K562 (cell line): ENCODE measurements at regions not wholly inside any gene's neighbourhood (a gene's known extent, or its start where the extent isn't known, plus 50 kb on each side); places are given as distances from the start of the nearest gene placed in this dataset.

Source experiments
- ATAC-seq: fragments of 200-7000 bp; cut with Tn5 transposase; 3 replicates; pipeline ENCODE4 v1.9.1; 2020; ENCODE audit warnings: moderate library complexity
- BruUV-seq: library from RNA; stranded (reverse); fragments of 400-500 nt; replicated peaks from 2 replicates; lab custom pipeline; 2021; lab: Mats Ljungman, UMichigan
- CTCF ChIA-PET: fragments of 300-600 bp; formaldehyde crosslinking; extraction: SDS; loops from one replicate; lab custom pipeline; 2021; ENCODE audit warnings: low intra/inter-chr PET ratio; lab: Yijun Ruan, JAX
- POLR2A ChIA-PET: fragments of 300-600, 350-650 bp; sonication (Branson Sonifier 250); formaldehyde crosslinking; extraction: SDS; loops from one replicate; lab custom pipeline; 2021; ENCODE audit warnings: antibody characterized with exemption, inconsistent platforms; lab: Yijun Ruan, JAX
- DNase-seq, 4 experiments: peaks; one replicate each; pipeline versions ENCODE4 v3.0.0 to v3.0.0-alpha.2; 2011 to 2018; ENCODE audit warnings: low spot score in 3 of 4, mixed read lengths in 3 of 4; ENCODE audit errors: extremely low read depth in 1 of 4
- FAIRE-seq: peaks from 2 replicates; lab custom pipeline; 2011; peaks lifted over from hg19 to GRCh38; lab: Jason Lieb, UNC
- H2AFZ ChIP-seq: 2 replicates; pipeline ENCODE4 v1.6.0; 2011; ENCODE audit warnings: low read depth, low read length, control low read depth, inconsistent platforms
- H3K27ac ChIP-seq: fragments of 200-600 bp; 3 replicates; pipeline ENCODE4 v1.8.0; 2011; ENCODE audit warnings: low read depth, mild to moderate bottlenecking, control low read depth, inconsistent platforms, low read length, moderate library complexity, mixed read lengths; ENCODE audit errors: extremely low read depth
- H3K27me3 ChIP-seq, 2 experiments: fragments of 300-600 bp in 1 of 2; 2 replicates in 1 of 2; 3 replicates in 1 of 2; pipeline versions ENCODE4 v1.6.0 to v1.8.0; 2011; ENCODE audit warnings: inconsistent platforms in 2 of 2, low read length in 2 of 2, mild to moderate bottlenecking in 1 of 2, mixed read lengths in 1 of 2, moderate library complexity in 1 of 2; ENCODE audit not compliant: control insufficient read depth in 2 of 2, insufficient read depth in 2 of 2
- H3K36me3 ChIP-seq: fragments of 300-600 bp; 3 replicates; pipeline ENCODE4 v1.8.0; 2011; ENCODE audit warnings: mild to moderate bottlenecking, low read length, inconsistent platforms; ENCODE audit not compliant: control insufficient read depth, insufficient read depth
- H3K4me1 ChIP-seq, 2 experiments: fragments of 200-600 bp in 1 of 2; replicated peaks in 1 of 2; 2 replicates in 1 of 2; 3 replicates in 1 of 2; pipeline versions ENCODE4 v1.5.1 to v1.8.0; 2011; ENCODE audit warnings: inconsistent platforms in 2 of 2, low read length in 2 of 2, mild to moderate bottlenecking in 1 of 2, mixed read lengths in 1 of 2, moderate library complexity in 1 of 2; ENCODE audit not compliant: control insufficient read depth in 2 of 2, insufficient read depth in 2 of 2
- H3K4me2 ChIP-seq: 2 replicates; pipeline ENCODE4 v1.6.1; 2011; ENCODE audit warnings: low read length, control low read depth, inconsistent platforms, mixed read lengths; ENCODE audit not compliant: insufficient read depth
- H3K4me3 ChIP-seq: fragments of 200-600 bp; sonication (generic), shearing (Covaris generic); 2 replicates; pipeline ENCODE4 v1.5.1; 2016; ENCODE audit warnings: control low read depth, inconsistent platforms
- H3K79me2 ChIP-seq: fragments of 200-600 bp; 3 replicates; pipeline ENCODE4 v1.8.0; 2011; ENCODE audit warnings: low read length, inconsistent platforms; ENCODE audit not compliant: control insufficient read depth, insufficient read depth
- H3K9ac ChIP-seq, 2 experiments: 2 replicates each; pipeline versions ENCODE4 v1.6.0 to v1.6.1; 2011; ENCODE audit warnings: low read depth in 2 of 2, low read length in 2 of 2, control low read depth in 1 of 2, inconsistent platforms in 1 of 2, mild to moderate bottlenecking in 1 of 2, mixed read lengths in 1 of 2; ENCODE audit not compliant: insufficient read depth in 1 of 2
- H3K9me1 ChIP-seq: one replicate; pipeline ENCODE4 v1.6.0; 2011; ENCODE audit warnings: inconsistent platforms, mild to moderate bottlenecking, low read length, moderate library complexity; ENCODE audit not compliant: control insufficient read depth, insufficient read depth
- H3K9me3 ChIP-seq: replicated peaks from 2 replicates; pipeline ENCODE4 v1.5.1; 2011; ENCODE audit warnings: low read depth, low read length, inconsistent platforms; ENCODE audit not compliant: control insufficient read depth, insufficient read depth
- H4K20me1 ChIP-seq: replicated peaks from 2 replicates; pipeline ENCODE4 v1.6.1; 2011; ENCODE audit warnings: low read length, inconsistent platforms, mixed read lengths; ENCODE audit not compliant: control insufficient read depth, insufficient read depth
- CEBPG ChIP-seq, 3 experiments: fragments of 200-800 bp in 1 of 3; sonication (Bioruptor generic) in 1 of 3; sonication (generic) in 1 of 3; formaldehyde crosslinking in 1 of 3; IDR thresholded peaks in 2 of 3; conservative IDR thresholded peaks in 1 of 3; 2 replicates each; pipeline versions ENCODE4 v1.6.1 to v1.8.0; 2016 to 2022; ENCODE audit warnings: missing compliant biosample characterization in 2 of 3, missing genetic modification characterization in 2 of 3, mild to moderate bottlenecking in 1 of 3, missing genetic modification reagents in 1 of 3
- FOSL1 ChIP-seq: fragments of 200-800 bp; sonication (Bioruptor generic); conservative IDR thresholded peaks from 2 replicates; pipeline ENCODE4 v1.6.1; 2016; ENCODE audit warnings: missing genetic modification characterization, missing compliant biosample characterization
- GTF2E2 ChIP-seq: fragments of 200-800 bp; sonication (Bioruptor generic); IDR thresholded peaks from 2 replicates; pipeline ENCODE4 v1.6.1; 2016; ENCODE audit warnings: missing genetic modification characterization, missing compliant biosample characterization
- HLTF ChIP-seq: fragments of 450-650 bp; IDR thresholded peaks from 2 replicates; pipeline ENCODE4 v1.6.1; 2016
- HNRNPH1 ChIP-seq: fragments of 200-400 bp; formaldehyde crosslinking; optimal IDR thresholded peaks from 2 replicates; pipeline ENCODE3; 2017; ENCODE audit warnings: low read depth, mild to moderate bottlenecking, low read length, moderate library complexity
- JUND ChIP-seq, 2 experiments: IDR thresholded peaks; 2 replicates in 1 of 2; 3 replicates in 1 of 2; pipeline ENCODE4 v1.6.1; 2011; ENCODE audit warnings: borderline replicate concordance in 2 of 2, low read depth in 2 of 2, low read length in 2 of 2, improper control_type of control experiment in 1 of 2, missing biosample characterization in 1 of 2, missing genetic modification characterization in 1 of 2, missing genetic modification reagents in 1 of 2
- L3MBTL2 ChIP-seq: fragments of 450-650 bp; IDR thresholded peaks from 2 replicates; pipeline ENCODE4 v1.6.1; 2016; ENCODE audit warnings: mild to moderate bottlenecking, moderate library complexity
- NR2F6 ChIP-seq: fragments of 450-650 bp; formaldehyde crosslinking; IDR thresholded peaks from 2 replicates; pipeline ENCODE4 v1.4.0; 2020; ENCODE audit warnings: mild to moderate bottlenecking
- NRF1 ChIP-seq, 2 experiments: fragments of 450-650 bp; IDR thresholded peaks in 1 of 2; conservative IDR thresholded peaks in 1 of 2; 2 replicates each; pipeline ENCODE4 v1.6.1; 2014; ENCODE audit warnings: mild to moderate bottlenecking in 2 of 2
- PRPF4 ChIP-seq: fragments of 200-400 bp; formaldehyde crosslinking; IDR thresholded peaks from one replicate; pipeline ENCODE4 v1.6.1; 2017; ENCODE audit warnings: low read length, low read depth, mild to moderate bottlenecking; ENCODE audit not compliant: insufficient read depth, poor library complexity, severe bottlenecking
- PTRF ChIP-seq: fragments of 450-650 bp; IDR thresholded peaks from 2 replicates; pipeline ENCODE4 v1.6.1; 2016; ENCODE audit warnings: mild to moderate bottlenecking, missing genetic modification characterization, missing compliant biosample characterization
- STAT5A ChIP-seq: IDR thresholded peaks from 2 replicates; pipeline ENCODE4 v1.6.1; 2012; ENCODE audit warnings: low read length, inconsistent platforms, borderline replicate concordance
- ZNF165 ChIP-seq: fragments of 250-450 bp; sonication (Bioruptor Pico); IDR thresholded peaks from 2 replicates; pipeline ENCODE4 v1.4.0; 2020; ENCODE audit warnings: borderline replicate concordance
- ZNF239 ChIP-seq: fragments of 250-450 bp; sonication (Bioruptor Pico); IDR thresholded peaks from 2 replicates; pipeline ENCODE4 v1.4.0; 2020; ENCODE audit warnings: mild to moderate bottlenecking
- ZNF253 ChIP-seq: fragments of 250-450 bp; sonication (Bioruptor Pico); conservative IDR thresholded peaks from 2 replicates; pipeline ENCODE4 v1.6.1; 2021; ENCODE audit warnings: mild to moderate bottlenecking
- ZNF717 ChIP-seq: fragments of 250-450 bp; sonication (Bioruptor Pico); IDR thresholded peaks from 2 replicates; pipeline ENCODE4 v1.5.0; 2021
- ZNF764 ChIP-seq: fragments of 250-450 bp; sonication (Bioruptor Pico); IDR thresholded peaks from 2 replicates; pipeline ENCODE4 v1.4.0; 2020; ENCODE audit warnings: low read depth, mild to moderate bottlenecking, moderate library complexity
- ZZZ3 ChIP-seq: fragments of 450-650 bp; IDR thresholded peaks from 2 replicates; pipeline ENCODE4 v1.6.1; 2016; ENCODE audit warnings: antibody characterized with exemption, mild to moderate bottlenecking, moderate library complexity
- WGBS: fragments of 100-300 bp; shearing (Covaris generic); methylation state at CpG from one replicate; pipeline ENCODE4 v1.1.6; 2016; ENCODE audit warnings: low coverage, mixed read lengths; ENCODE audit not compliant: insufficient coverage; ENCODE audit errors: missing lambda C conversion rate; 5-methylcytosine and 5-hydroxymethylcytosine counted together
- in situ Hi-C: fragments of 300-500 bp; cut with MboI; formaldehyde crosslinking; loops from 4 replicates; pipeline ENCODE4 v1.15.0; 2018; ENCODE audit warnings: inconsistent platforms, mixed read lengths
- intact Hi-C: fragments of 100-400 bp; cut with micrococcal nuclease; formaldehyde crosslinking; loops from 2 replicates; pipeline ENCODE4 v1.14.2; 2022
- TF ChIP-seq, protein P1 (sequence below): fragments of 450-650 bp; IDR thresholded peaks from 2 replicates; pipeline ENCODE4 v1.6.1; 2017; ENCODE audit warnings: antibody characterized with exemption, mild to moderate bottlenecking
- TF ChIP-seq, protein P2 (sequence below): fragments of 450-650 bp; formaldehyde crosslinking; IDR thresholded peaks from 2 replicates; pipeline ENCODE4 v1.4.0; 2020; ENCODE audit warnings: mild to moderate bottlenecking, mixed read lengths

DNA sequence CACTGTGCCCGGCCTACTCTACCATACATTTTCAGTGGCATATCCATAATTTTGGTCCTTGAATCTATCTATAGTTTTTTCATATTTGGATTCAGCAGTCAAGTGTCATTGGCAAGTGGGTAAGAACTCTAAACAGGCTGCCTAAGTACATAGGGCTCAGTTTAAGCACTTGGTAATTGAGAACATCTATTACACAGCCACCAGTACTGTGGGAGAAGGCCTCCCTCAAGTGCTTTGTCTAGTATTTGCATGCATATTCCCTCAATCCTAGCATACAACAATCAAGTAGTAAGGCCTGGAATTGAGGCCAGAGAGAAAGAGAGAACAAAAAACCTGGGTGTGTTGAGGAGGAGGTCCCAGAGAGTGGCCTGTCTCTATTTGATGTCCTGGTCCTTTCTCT lies 325.2 kb downstream of the USP25 start:
- no TSS peak for BruUV-seq
- intact Hi-C loops (no loop called here), in situ Hi-C loops (no loop called here)
- H3K79me2 ChIP-seq = no peaks in the 10 kb centered on the region
- H4K20me1 ChIP-seq = no peaks in the 10 kb centered on the region
- no peak overlapping the region for H3K9ac ChIP-seq
- POLR2A ChIA-PET = no interaction called here
- H3K9me3 ChIP-seq = no peaks in the 10 kb centered on the region
- H3K9me1 ChIP-seq = no peaks in the 10 kb centered on the region
- no peak for ATAC-seq
- FAIRE-seq = no peak
- no peaks in the 10 kb centered on the region for H3K4me1 ChIP-seq
- no peak overlapping the region for H3K4me2 ChIP-seq
- no peak overlapping the region for H2AFZ ChIP-seq
- 0% methylated on average over 1 of the region's 1 CpG for WGBS
- H3K27me3 ChIP-seq = no peaks in the 10 kb centered on the region
- H3K36me3 ChIP-seq = no peaks in the 10 kb centered on the region
- DNase-seq = no peak
- CTCF ChIA-PET = no interaction called here
- no peak overlapping the region for H3K27ac ChIP-seq
- TF ChIP-seq STAT5A (no peak), ZNF717 (CRISPR knock-in tag) (no peak), JUND (IDR thresholded peaks at IDR 0.05; ENCODE audit: borderline replicate concordance, low read depth, low read length) (no peak), JUND (tag; IDR thresholded peaks at IDR 0.05; ENCODE audit: borderline replicate concordance, low read depth, low read length) (no peak), GTF2E2 (no peak), NRF1 (conservative IDR thresholded peaks at IDR 0.05 in 1 of 2, IDR thresholded peaks at IDR 0.05 in 1 of 2) (no peak), NR2F6 (CRISPR knock-in tag) (no peak), PTRF (no peak), ZZZ3 (no peak), FOSL1 (tag) (no peak), PRPF4 (no peak), ZNF239 (CRISPR knock-in tag) (no peak), L3MBTL2 (no peak), CEBPG (CRISPR knock-in tag; IDR thresholded peaks at IDR 0.05) (no peak), CEBPG (tag; conservative IDR thresholded peaks at IDR 0.05 in 1 of 2, IDR thresholded peaks at IDR 0.05 in 1 of 2) (no peak), ZNF253 (CRISPR knock-in tag) (no peak), ZNF764 (CRISPR knock-in tag) (no peak), ZNF165 (CRISPR knock-in tag) (no peak), HLTF (no peak), HNRNPH1 (no peak)
- TF ChIP-seq, protein P1, sequence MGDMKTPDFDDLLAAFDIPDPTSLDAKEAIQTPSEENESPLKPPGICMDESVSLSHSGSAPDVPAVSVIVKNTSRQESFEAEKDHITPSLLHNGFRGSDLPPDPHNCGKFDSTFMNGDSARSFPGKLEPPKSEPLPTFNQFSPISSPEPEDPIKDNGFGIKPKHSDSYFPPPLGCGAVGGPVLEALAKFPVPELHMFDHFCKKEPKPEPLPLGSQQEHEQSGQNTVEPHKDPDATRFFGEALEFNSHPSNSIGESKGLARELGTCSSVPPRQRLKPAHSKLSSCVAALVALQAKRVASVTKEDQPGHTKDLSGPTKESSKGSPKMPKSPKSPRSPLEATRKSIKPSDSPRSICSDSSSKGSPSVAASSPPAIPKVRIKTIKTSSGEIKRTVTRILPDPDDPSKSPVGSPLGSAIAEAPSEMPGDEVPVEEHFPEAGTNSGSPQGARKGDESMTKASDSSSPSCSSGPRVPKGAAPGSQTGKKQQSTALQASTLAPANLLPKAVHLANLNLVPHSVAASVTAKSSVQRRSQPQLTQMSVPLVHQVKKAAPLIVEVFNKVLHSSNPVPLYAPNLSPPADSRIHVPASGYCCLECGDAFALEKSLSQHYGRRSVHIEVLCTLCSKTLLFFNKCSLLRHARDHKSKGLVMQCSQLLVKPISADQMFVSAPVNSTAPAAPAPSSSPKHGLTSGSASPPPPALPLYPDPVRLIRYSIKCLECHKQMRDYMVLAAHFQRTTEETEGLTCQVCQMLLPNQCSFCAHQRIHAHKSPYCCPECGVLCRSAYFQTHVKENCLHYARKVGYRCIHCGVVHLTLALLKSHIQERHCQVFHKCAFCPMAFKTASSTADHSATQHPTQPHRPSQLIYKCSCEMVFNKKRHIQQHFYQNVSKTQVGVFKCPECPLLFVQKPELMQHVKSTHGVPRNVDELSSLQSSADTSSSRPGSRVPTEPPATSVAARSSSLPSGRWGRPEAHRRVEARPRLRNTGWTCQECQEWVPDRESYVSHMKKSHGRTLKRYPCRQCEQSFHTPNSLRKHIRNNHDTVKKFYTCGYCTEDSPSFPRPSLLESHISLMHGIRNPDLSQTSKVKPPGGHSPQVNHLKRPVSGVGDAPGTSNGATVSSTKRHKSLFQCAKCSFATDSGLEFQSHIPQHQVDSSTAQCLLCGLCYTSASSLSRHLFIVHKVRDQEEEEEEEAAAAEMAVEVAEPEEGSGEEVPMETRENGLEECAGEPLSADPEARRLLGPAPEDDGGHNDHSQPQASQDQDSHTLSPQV = no peak
- TF ChIP-seq, protein P2, sequence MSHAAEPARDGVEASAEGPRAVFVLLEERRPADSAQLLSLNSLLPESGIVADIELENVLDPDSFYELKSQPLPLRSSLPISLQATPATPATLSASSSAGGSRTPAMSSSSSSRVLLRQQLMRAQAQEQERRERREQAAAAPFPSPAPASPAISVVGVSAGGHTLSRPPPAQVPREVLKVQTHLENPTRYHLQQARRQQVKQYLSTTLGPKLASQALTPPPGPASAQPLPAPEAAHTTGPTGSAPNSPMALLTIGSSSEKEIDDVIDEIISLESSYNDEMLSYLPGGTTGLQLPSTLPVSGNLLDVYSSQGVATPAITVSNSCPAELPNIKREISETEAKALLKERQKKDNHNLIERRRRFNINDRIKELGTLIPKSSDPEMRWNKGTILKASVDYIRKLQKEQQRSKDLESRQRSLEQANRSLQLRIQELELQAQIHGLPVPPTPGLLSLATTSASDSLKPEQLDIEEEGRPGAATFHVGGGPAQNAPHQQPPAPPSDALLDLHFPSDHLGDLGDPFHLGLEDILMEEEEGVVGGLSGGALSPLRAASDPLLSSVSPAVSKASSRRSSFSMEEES (CRISPR knock-in tag) = no peak
- H3K4me3 ChIP-seq = no peak overlapping the region
